ENCODE measurements at regions not wholly inside any gene's neighbourhood (a gene's known extent, or its start where the extent isn't known, plus 50 kb on each side); places are given as distances from the start of the nearest gene placed in this dataset.
"Not testable (repeated sequence)": the region's sequence is repeated elsewhere in the genome, so short reads cannot be mapped to it uniquely, and the experiment has no call there.

DNA sequence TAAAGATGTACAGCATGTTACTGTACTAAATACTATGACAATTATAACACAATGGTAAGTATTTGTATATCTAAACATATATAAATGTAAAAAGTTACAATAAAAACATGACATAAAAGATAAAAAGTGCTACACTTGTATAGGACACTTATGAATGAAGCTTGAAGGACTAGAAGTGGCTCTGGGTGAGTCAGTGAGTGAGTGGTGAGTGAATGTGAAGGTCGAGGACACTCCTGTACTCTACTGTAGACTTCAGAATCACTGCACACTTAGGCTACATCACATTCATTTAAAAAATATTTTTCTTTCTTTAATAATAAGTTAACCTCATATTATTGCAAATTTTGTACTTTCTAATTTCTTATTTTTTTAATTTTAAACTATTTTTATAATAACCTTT lies 1476.7 kb upstream of the CDH8 start:
- no peak for DNase-seq (ENCODE audit: low read depth in 4 of 4, low spot score in 3 of 4)

DNA sequence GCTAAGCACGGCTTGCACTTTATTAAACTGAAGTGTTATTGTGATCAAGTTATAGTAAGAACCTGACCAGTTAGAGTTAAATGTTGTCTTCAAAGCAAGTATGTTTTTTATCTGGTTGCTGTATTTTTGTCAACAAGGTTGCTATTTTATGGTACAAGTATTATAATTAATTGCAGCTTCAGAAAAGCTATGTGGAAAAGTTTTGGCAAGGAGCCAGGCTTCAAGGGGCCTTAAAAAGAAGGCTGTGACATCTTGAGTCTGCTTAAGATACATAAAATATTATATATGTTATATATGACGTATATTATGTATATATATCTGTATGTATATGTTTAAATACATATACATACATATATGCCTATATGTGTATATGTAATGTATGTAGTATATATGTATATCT lies 1461.2 kb upstream of the CDH8 start:
- peak in 1 of 4 donors; percentile 4 for DNase-seq (ENCODE audit: low read depth in 4 of 4, low spot score in 3 of 4)

DNA sequence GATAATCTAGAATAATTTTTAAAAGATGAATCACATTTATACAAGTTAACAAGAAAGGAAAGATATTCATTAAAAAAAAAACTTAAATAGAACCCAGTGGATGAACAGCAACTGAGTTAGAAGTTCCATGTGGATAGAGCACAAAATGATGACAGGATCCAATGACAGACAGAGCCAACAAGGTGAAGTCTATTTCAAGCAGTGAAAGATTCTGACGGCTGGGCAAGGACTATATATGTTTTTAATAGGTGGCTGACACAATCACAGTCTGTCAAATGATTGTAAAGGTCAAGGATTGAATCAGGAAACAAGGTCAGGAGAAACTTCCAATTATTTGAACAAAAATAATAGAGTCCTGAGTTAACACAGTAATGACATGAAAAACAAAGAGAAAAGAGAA lies 1460.0 kb upstream of the CDH8 start:
- no peak for DNase-seq (ENCODE audit: low read depth in 4 of 4, low spot score in 3 of 4)

DNA sequence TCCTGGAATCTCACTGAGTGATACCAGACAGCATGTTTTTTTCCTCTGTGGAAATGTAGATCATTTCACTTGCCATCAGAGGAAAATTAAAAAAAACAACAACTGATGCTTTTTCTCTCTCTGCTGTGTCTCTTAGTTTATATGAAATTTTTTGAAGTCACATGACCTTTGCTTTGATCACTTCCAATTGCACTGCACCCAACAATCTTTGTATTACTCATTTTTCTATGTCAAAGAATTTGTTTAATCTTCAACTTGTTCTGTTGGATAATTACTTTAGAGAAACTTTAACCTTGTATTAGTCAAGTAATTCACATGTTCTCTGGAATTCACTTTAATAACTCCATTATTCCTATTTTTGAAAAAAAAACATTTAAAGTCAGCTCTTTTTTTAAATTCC lies 1452.7 kb upstream of the CDH8 start:
- DNase-seq (ENCODE audit: low read depth in 4 of 4, low spot score in 3 of 4): no peak

DNA sequence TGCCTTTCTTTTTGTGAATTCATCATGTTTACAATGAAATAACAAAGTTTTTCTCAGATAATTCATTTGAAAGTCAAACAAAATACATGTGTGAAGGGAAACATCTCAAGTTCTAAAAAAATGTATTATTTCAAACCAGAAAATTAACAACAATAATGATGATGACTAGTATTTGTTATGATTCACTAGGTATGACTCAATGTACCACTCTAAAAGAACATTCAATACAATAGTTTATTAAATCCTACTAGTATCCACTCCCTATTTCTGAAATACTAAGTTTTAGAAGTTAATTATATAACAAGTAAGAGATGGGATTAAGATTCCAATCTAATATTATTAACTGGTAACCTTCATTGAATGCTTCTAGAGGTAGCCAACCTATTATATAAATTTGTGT lies 1444.8 kb upstream of the CDH8 start:
- no peak for DNase-seq (ENCODE audit: low read depth in 4 of 4, low spot score in 3 of 4)

DNA sequence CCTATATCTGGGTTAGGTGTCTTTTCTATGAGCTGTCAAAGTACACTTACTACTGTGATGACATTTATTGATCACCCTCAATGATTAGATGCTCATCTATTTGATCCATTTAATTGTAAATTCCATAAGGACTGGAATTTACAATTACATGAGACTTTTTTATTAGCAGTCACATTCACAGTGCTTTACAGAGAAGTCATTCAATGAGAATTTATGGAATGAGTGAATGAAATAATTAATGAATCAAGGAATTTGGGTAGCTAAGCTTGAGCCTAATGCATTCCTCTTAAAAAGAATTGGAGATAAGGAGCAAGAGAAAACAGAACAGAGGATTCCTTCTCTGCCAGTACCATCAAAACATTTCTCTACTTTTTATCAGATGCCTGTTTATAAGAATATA lies 1437.5 kb upstream of the CDH8 start:
- DNase-seq (ENCODE audit: low read depth in 4 of 4, low spot score in 3 of 4): no peak

DNA sequence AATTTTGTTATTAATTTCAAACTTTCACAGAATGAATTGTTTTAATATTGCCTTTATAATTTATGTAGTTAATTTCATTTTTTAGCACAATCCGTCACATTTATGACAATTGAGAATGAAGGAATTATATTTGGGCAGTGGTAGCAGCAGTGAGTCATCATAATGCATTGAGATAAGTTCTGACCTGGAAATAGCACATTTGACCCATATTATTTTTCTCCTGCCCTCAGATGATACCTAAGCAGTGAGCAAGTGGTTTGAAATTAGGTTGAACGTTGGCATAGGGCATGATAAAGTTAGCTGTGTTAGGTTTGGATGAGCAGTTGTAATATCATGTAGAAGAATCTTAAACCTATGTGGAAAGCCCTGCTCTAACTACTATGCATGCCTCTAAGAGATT lies 1431.3 kb upstream of the CDH8 start:
- DNase-seq (ENCODE audit: low read depth in 4 of 4, low spot score in 3 of 4): no peak

DNA sequence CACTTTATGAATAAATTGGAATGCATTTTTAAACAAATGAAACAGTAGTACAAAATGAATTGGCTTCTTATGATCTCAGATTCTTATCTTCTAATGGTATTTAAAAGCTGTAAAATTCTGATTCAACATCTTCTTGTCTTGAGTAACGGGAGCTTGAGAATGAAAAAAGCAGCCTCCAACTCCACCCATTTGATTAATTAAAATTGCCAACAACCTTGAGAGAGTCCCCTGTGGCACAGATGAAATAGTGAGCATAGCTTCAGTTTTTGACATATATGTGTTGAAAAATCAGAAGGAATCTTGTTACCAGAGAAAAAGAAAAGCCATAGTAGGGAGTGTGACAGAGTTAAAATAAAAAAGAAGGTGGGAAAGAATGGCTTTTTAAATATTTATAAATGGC lies 1426.1 kb upstream of the CDH8 start:
- DNase-seq (ENCODE audit: low read depth in 4 of 4, low spot score in 3 of 4): no peak

DNA sequence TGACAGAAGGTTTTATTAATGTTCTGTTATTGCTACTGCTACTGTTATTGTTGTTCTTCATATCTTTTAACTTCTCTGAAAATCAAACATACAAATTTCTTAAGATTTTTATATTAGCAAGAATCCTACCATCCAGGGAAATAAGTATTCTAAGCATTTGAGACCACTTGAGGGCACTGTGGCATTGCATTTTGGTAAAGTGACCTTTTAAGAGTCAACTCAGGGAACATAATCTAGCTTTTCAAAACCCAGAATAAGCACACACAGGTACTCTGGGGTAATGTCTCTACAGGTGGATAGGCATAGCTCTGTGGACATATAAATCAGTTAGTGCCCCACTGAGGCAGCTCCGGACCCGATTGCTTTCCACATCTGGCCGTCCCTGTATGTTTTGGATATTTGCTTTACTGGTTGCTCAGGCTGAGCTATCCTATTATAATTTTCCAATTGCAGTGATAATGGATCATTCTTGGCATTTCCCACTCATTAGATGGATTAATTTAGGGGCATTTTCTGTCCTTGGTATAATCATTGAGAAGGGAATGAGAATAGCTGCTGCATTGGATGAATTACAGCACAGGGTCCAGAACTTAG lies 1425.1 kb upstream of the CDH8 start:
- peak; percentile 35 to 46 (median 42) for DNase-seq (ENCODE audit: low read depth in 4 of 4, low spot score in 3 of 4)

DNA sequence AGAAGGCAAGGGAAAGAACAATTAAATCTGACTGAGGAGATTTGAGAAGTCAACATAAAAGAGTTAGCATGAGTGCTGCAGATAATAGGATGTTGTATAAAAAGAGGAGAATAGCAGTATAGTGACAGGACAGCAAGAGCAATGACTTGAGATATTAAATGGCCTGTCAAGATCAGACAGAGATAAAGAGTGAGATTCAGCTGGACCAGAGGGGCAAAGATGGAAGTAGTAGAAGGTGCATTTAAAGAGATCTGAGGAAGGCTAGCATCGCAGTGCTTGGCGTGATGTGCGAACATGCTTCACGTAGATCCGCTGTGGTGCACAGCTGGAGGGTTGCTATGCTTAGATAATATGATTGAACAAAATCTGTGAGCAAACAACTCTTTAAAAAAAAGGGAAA lies 1422.6 kb upstream of the CDH8 start:
- DNase-seq (ENCODE audit: low read depth in 4 of 4, low spot score in 3 of 4): no peak

DNA sequence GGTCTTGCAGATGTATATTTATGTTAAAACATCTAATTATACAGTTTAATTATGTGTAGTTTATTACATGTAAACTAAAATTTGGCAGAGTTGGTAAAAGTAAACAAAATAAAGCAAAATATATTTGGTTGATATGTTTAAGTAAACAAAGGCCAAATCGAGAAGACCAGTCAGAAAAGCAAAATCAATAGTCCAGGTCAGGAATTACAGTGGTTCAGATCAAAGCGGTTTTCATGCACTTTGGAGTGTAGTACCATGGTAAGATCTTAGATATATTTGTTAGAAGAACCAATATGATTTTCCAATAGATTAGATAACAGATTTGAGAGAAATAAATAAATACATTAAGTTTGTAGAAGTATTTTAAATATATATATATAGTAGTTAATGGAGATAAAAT lies 1421.6 kb upstream of the CDH8 start:
- no peak for DNase-seq (ENCODE audit: low read depth in 4 of 4, low spot score in 3 of 4)

DNA sequence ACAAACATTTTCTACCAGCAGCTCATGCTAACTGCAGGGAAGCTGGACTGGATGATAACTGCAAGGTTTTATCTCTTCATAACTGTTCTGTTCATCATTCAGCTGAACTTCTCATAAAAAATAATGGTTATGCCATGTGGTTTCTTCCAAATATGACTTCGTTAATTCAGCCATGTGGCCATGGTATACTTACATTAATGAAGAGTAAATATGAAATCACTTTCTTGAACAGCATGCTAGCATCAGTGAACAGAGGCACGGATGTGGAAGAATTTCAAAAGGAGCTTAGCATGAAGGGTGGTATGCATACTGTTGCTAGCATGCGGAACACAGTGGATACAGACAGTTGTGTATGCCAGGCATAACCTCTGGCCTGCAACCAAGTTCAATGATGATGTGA lies 1417.0 kb upstream of the CDH8 start:
- no peak for DNase-seq (ENCODE audit: low read depth in 4 of 4, low spot score in 3 of 4)

DNA sequence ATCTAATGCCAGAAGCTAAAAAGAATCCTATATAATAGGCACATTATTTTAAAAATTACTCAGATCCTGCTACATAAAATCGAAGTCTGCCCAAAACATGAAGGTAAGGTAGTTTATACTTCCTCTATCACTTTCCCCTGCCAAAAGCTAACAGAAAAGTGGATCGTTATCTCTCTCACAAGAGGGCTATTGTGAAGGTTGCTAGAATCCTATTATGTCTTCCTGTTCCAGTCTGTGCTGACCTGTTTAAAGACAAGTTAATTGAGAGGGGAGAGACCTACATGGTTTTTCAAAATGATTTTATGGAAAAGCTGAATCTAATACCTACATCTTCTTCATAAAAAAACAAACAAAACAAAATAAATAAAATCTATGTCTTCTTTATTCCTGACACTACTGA lies 1410.9 kb upstream of the CDH8 start:
- DNase-seq (ENCODE audit: low read depth in 4 of 4, low spot score in 3 of 4): no peak

DNA sequence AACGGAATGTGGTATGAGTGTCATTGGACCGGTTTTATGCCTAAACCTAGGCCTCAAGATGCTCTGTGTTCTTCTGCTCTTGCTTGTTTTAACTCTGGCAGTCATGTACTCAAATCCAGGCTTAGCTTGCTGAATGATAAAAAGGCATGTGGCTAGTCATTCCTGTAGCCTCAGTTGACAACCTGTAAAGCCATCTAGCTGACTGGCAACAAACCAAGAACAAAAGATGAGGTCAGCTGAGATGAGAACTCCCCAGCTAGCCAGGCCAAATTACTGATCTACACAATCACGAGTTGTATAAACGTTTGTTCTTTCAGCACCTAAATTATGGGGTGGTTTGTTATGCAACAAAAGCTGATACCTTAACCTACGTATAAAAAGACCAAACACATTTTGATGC lies 1406.0 kb upstream of the CDH8 start:
- DNase-seq (ENCODE audit: low read depth in 4 of 4, low spot score in 3 of 4): no peak

DNA sequence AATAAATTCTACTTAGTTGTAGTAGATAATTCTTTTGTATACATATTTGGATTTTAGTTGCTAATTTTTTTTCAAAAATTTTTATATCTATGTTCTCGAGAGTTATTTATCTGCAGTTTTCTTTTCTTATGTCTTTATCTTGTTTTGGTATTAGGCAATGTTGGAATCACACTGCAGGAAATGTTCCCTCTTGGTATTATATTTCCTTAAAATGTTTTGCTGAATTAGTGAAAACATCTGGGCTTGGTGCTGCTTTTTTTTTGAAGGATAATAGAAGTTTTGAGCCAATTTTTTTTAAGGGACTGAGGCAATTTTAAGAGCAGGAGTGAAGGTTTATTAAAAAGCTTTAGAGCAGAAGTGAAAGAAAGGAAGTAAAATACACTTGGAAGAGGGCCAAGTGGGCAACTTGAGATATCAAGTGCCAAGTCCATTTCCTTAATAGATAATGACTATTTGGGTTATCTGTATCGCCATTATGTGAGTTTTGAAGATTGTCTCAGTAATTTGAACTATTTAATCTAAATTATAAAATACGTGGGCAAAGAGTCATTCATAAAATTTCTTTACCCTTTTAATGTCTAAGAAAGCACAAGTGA lies 1390.1 kb upstream of the CDH8 start:
- DNase-seq (ENCODE audit: low read depth in 4 of 4, low spot score in 3 of 4): no peak

DNA sequence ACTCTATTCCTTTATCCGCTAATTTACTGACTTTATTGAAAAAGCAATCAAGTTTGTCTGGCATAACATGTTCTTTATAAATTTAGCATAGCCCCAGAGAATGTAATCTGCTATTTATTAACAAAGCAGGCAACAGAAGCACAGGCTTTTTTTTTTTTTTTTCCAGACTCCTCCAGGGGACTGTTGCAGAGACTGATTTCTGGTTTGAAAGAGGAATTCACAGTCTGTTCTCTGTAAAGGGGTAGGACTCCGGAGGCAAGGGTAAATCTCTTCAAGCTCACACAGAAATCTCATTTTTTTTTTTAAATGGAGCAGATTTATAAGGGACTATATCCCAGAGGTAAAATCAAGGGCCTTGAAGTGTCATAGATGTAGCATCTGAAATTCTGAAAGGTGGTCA lies 1386.5 kb upstream of the CDH8 start:
- DNase-seq (ENCODE audit: low read depth in 4 of 4, low spot score in 3 of 4): no peak

DNA sequence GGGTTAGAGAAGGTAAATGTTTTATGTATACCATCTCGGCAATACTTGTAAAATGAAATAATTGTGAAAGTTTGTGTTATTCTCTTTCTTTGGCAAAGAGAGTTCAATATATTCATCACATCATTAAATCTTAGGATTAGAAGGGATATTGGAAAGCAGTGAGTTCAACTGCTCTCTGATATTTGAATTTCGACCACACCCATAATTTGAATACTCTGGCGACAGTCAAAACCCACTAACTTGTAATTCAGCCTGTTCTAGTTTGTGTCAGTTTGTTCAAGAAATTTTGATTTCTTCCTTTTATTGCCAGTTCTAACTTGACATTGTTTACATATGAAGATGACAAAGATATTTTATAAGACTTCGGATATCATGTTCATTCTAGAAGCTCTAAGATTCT lies 1380.5 kb upstream of the CDH8 start:
- no peak for DNase-seq (ENCODE audit: low read depth in 4 of 4, low spot score in 3 of 4)

DNA sequence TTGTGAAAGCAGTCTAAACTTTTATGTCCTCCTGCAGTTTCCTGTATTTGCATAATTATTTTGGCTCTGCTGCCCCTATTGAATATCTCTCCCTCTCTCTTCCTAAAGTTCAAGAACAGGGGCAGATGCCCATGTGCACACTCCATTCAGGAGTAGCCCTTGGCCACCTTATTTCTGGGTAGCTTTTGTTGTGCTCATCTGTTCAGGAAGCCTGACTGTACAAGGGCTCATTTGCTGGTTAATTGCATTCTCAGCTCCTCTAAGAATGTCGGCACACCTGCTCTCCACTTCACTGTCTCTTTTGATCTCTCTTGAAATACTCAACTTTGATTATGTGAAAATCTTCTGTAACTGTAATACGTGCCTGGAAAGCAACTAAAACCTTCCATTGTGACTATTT lies 1378.8 kb upstream of the CDH8 start:
- DNase-seq (ENCODE audit: low read depth in 4 of 4, low spot score in 3 of 4): no peak

DNA sequence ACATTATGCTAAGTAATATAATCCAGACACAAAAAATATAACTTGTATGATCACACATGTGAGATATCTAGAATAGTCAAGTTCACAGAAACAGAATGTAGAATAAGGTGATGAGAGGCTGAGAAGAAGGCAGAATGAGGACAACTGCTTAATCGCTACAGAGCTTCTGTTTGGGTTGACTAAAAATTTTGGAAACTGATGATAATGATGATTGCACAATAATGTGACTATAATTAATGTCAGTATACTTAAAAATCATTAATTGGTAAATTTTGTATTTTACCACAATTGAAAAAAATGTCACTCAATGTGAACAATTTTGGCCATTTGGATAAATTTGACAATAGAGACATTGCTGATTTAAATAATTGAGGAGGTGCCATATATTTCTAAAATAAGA lies 1374.4 kb upstream of the CDH8 start:
- DNase-seq (ENCODE audit: low read depth in 4 of 4, low spot score in 3 of 4): no peak

DNA sequence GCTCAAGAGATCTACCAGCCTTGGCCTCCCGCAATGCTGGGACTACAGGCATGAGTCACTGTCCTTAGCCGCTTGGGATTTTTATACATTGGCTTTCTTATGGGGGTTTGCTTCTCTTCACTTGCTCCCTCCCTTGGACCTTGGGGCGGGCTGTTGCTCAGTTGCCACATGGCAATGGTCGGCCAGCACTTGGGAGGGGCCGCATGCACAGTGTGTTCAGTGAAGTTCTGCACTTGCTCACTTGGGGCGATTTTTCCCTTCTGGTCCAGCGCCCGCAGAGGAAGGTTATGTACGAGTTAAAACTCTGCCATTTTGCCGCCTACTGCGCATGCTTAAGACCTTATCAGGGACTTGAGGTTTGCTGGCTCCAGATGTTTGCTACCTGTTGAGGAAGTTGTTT lies 1367.6 kb upstream of the CDH8 start:
- no peak for DNase-seq (ENCODE audit: low read depth in 4 of 4, low spot score in 3 of 4)

DNA sequence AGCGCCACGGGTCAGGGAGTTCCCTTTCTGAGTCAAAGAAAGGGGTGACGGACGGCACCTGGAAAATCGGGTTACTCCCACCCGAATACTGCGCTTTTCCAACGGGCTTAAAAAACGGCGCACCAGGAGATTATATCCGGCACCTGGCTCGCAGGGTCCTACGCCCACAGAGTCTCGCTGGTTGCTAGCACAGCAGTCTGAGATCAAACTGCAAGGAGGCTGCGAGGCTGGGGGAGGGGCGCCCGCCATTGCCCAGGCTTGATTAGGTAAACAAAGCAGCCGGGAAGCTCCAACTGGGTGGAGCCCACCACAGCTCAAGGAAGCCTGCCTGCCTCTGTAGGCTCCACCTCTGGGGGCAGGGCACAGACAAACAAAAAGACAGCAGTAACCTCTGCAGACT lies 1352.0 kb upstream of the CDH8 start:
- DNase-seq (ENCODE audit: low read depth in 4 of 4, low spot score in 3 of 4): not testable (repeated sequence)

DNA sequence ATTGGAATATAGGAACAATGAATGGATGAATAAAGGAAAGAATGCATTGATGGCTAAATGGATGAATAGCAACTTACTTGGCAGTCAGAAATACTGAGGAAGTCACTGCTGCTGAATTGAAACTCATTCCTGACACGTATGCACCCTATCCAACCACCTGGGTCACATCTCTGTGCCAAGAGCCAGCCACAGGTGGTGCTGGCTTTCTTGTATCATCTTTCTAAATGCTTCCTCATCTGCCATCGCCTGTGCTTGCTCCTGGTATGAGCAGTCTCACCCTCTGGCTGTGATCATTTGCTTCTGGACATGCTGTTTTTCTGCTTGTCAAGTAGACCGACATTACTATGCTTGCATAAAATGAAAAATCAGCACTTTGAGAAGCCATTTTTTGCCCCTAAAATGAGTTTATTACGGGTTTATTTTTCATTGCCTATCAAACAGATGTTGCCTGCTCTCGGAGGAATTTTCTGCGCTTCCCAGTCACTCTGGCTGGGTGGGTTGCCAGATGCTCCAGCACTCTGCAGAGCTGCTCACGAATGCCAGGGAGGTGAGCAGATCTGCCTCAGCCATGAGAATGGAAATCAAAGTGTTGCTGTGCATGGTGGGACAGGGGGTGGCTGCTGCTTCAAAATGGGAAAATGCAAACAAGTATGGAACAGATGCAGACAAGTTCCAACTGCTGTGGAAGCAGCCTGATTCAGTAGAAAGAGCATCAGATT lies 1349.6 kb upstream of the CDH8 start:
- DNase-seq (ENCODE audit: low read depth in 4 of 4, low spot score in 3 of 4): no peak

DNA sequence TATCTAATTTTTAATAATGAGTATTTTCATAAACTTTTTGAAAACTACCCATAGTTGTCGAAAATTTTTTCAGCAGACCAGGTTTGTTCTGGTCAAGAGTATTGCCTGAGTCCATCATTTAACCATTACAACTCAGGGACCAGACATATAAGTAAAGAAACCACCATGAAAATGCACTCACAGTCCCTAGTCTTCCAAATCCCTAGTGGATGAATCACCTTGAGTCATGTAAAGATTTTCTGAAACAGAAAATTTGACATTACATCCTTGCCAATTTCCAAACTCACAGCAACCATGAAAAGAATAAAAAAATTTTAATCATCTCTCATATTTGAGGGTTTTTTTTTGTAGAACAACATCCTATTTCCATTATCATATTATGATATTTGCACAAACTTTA lies 1337.5 kb upstream of the CDH8 start:
- DNase-seq (ENCODE audit: low read depth in 4 of 4, low spot score in 3 of 4): no peak

All from right renal pelvis (tissue), 4 donors.